A673 (cell line): ENCODE measurements at regions not wholly inside any gene's neighbourhood (a gene's known extent, or its start where the extent isn't known, plus 50 kb on each side); places are given as distances from the start of the nearest gene placed in this dataset.

Experiments
- CTCF ChIP-seq: fragments of 300-800, 200-600 bp; sonication (generic); conservative IDR thresholded peaks from 2 replicates; pipeline ENCODE4 v1.5.1; 2017; ENCODE audit warnings: low read depth, mild to moderate bottlenecking, antibody characterized with exemption, low read length, moderate library complexity, mixed read lengths
- EZH2 ChIP-seq: fragments of 200-600 bp; sonication (generic); IDR thresholded peaks from 2 replicates; pipeline ENCODE4 v1.6.1; 2017; ENCODE audit warnings: borderline replicate concordance, low read depth, mild to moderate bottlenecking, mixed read lengths, antibody characterized with exemption, low read length; ENCODE audit not compliant: poor library complexity, severe bottlenecking

- TF ChIP-seq CTCF (no peak), EZH2 (no peak)
Measured at GRCh38 chr13:21965095-21965494, 294.2 kb downstream of the FGF9 start.
